ENCODE measurements at regions not wholly inside any gene's neighbourhood (a gene's known extent, or its start where the extent isn't known, plus 50 kb on each side); places are given as distances from the start of the nearest gene placed in this dataset.

GRCh38 chr9:6695121-6695814 lies 49.7 kb upstream of the GLDC start:
- ChIA-PET CTCF (no interaction called here), POLR2A (no interaction called here)
- no peak for TF ChIP-seq ATF1 (CRISPR knock-in tag; IDR thresholded peaks at IDR 0.05)
- no peak for TF ChIP-seq ZNF423 (CRISPR knock-in tag; IDR thresholded peaks at IDR 0.05)
- TF ChIP-seq ZNF396 (CRISPR knock-in tag; IDR thresholded peaks at IDR 0.05; ENCODE audit: borderline replicate concordance) = no peak
- TF ChIP-seq TCF7 (CRISPR knock-in tag; IDR thresholded peaks at IDR 0.05; ENCODE audit: low read depth) = no peak
- TF ChIP-seq ZBTB43 (CRISPR knock-in tag; IDR thresholded peaks at IDR 0.05) = no peak
- no peak for TF ChIP-seq ZMAT4 (CRISPR knock-in tag; IDR thresholded peaks at IDR 0.05)
- no peak for TF ChIP-seq ERG (CRISPR knock-in tag; IDR thresholded peaks at IDR 0.05)
- no peak for TF ChIP-seq ZNF121 (CRISPR knock-in tag; IDR thresholded peaks at IDR 0.05)
- TF ChIP-seq ELF4 (CRISPR knock-in tag; IDR thresholded peaks at IDR 0.05; ENCODE audit: low read depth) = no peak
- TF ChIP-seq USF2 (CRISPR knock-in tag; IDR thresholded peaks at IDR 0.05) = no peak
- TF ChIP-seq SMAD3 (CRISPR knock-in tag; IDR thresholded peaks at IDR 0.05; ENCODE audit: borderline replicate concordance) = no peak
- TF ChIP-seq ZNF416 (CRISPR knock-in tag; IDR thresholded peaks at IDR 0.05) = no peak
- no peak for TF ChIP-seq FOXJ3 (CRISPR knock-in tag; IDR thresholded peaks at IDR 0.05; ENCODE audit: borderline replicate concordance)
- TF ChIP-seq PRRX2 (CRISPR knock-in tag; IDR thresholded peaks at IDR 0.05) = no peak
- DNase-seq (ENCODE audit: low spot score) (no peak), ATAC-seq (no peak)
- peaks cover 35% of the 10 kb centered on the region for H3K4me1 Mint-ChIP-seq
- H3K27me3 Mint-ChIP-seq (ENCODE audit: low read depth) = no peaks in the 10 kb centered on the region
- H3K27ac Mint-ChIP-seq = 0 out of 2 replicates have a peak overlapping the region, but pooled peaks have one; percentile 60
- no peaks in the 10 kb centered on the region for H3K36me3 Mint-ChIP-seq
- H3K4me3 Mint-ChIP-seq = no peak overlapping the region
- H3K9me3 Mint-ChIP-seq = no peaks in the 10 kb centered on the region

Measured in WTC11 (cell line).